Loucy (cell line): ENCODE measurements at regions not wholly inside any gene's neighbourhood (a gene's known extent, or its start where the extent isn't known, plus 50 kb on each side); places are given as distances from the start of the nearest gene placed in this dataset.

ENCODE experiments used
- EZH2phosphoT487 ChIP-seq: fragments of 200-600 bp; IDR thresholded peaks from 2 replicates; pipeline ENCODE4 v1.6.1; 2018; ENCODE audit warnings: antibody characterized with exemption, mild to moderate bottlenecking, moderate library complexity, borderline replicate concordance
- TF ChIP-seq, protein P1 (sequence below): fragments of 200-600 bp; sonication (generic); conservative IDR thresholded peaks from 2 replicates; pipeline ENCODE4 v1.5.1; 2014; ENCODE audit warnings: mild to moderate bottlenecking, antibody characterized with exemption, low read length

DNA sequence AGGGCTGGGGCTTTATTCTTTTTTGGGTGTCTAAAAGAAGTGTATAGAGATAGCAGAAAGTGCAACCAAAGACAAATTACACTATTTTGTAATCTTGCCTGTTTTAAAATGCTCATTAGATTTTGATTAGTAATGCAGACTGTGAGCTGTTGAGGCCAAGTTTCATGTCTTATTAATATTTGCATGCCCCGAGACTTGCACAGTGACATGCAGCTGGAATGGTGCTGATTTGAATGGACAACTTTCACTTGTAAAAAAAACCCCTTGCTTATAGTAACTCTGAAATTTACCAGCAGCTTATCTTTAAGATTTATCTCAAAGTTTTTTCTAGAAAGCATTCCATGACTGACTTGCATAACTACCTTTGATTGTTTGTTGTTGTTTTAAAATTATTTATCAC, 835.1 kb upstream of the IGFBP7 start:
- TF ChIP-seq, protein P1, sequence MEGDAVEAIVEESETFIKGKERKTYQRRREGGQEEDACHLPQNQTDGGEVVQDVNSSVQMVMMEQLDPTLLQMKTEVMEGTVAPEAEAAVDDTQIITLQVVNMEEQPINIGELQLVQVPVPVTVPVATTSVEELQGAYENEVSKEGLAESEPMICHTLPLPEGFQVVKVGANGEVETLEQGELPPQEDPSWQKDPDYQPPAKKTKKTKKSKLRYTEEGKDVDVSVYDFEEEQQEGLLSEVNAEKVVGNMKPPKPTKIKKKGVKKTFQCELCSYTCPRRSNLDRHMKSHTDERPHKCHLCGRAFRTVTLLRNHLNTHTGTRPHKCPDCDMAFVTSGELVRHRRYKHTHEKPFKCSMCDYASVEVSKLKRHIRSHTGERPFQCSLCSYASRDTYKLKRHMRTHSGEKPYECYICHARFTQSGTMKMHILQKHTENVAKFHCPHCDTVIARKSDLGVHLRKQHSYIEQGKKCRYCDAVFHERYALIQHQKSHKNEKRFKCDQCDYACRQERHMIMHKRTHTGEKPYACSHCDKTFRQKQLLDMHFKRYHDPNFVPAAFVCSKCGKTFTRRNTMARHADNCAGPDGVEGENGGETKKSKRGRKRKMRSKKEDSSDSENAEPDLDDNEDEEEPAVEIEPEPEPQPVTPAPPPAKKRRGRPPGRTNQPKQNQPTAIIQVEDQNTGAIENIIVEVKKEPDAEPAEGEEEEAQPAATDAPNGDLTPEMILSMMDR: no peak
- TF ChIP-seq EZH2phosphoT487: no peak
